H9 (cell line): ENCODE measurements at regions not wholly inside any gene's neighbourhood (a gene's known extent, or its start where the extent isn't known, plus 50 kb on each side); places are given as distances from the start of the nearest gene placed in this dataset.

Experiments used
- DNase-seq: peaks from one replicate; pipeline ENCODE4 v3.0.0-alpha.2; 2017
- H2AFZ ChIP-seq: one replicate; pipeline ENCODE4 v1.6.1; 2013; ENCODE audit warnings: mild to moderate bottlenecking, low read length, control low read depth, moderate library complexity
- H2AK5ac ChIP-seq: 2 replicates; pipeline ENCODE4 v1.6.1; 2013; ENCODE audit warnings: low read length, control low read depth, mixed read lengths; ENCODE audit not compliant: insufficient read length
- H2BK120ac ChIP-seq: one replicate; pipeline ENCODE4 v1.6.1; 2013; ENCODE audit warnings: low read depth, mild to moderate bottlenecking, low read length, control low read depth, inconsistent platforms; ENCODE audit not compliant: poor library complexity, severe bottlenecking
- H2BK12ac ChIP-seq: 2 replicates; pipeline ENCODE4 v1.6.1; 2013; ENCODE audit warnings: low read length, control low read depth, mixed read lengths, low read depth; ENCODE audit not compliant: insufficient read length
- H2BK15ac ChIP-seq: 2 replicates; pipeline ENCODE4 v1.6.1; 2013; ENCODE audit warnings: low read depth, low read length, control low read depth
- H2BK20ac ChIP-seq: one replicate; pipeline ENCODE4 v1.6.1; 2013; ENCODE audit warnings: low read depth, mild to moderate bottlenecking, low read length, control low read depth, inconsistent platforms; ENCODE audit not compliant: poor library complexity, severe bottlenecking
- H2BK5ac ChIP-seq: 2 replicates; pipeline ENCODE4 v1.6.1; 2013; ENCODE audit warnings: low read length, control low read depth, mixed read lengths; ENCODE audit not compliant: insufficient read length
- H3K14ac ChIP-seq: 2 replicates; pipeline ENCODE4 v1.6.1; 2013; ENCODE audit warnings: low read length, control low read depth; ENCODE audit not compliant: insufficient read depth
- H3K18ac ChIP-seq: 2 replicates; pipeline ENCODE4 v1.6.1; 2013; ENCODE audit warnings: low read depth, mild to moderate bottlenecking, mixed read lengths, low read length, control low read depth; ENCODE audit not compliant: insufficient read length
- H3K23ac ChIP-seq: 2 replicates; pipeline ENCODE4 v1.6.1; 2013; ENCODE audit warnings: low read length, control low read depth, mixed read lengths, low read depth; ENCODE audit not compliant: insufficient read length
- H3K23me2 ChIP-seq: 2 replicates; pipeline ENCODE4 v1.6.1; 2013; ENCODE audit warnings: low read depth, mild to moderate bottlenecking, mixed read lengths, low read length, control low read depth; ENCODE audit not compliant: insufficient read length, poor library complexity, severe bottlenecking
- H3K27ac ChIP-seq: 2 replicates; pipeline ENCODE4 v1.5.1; 2013; ENCODE audit warnings: low read length, control low read depth, mixed read lengths, low read depth; ENCODE audit not compliant: insufficient read length
- H3K27me3 ChIP-seq: 2 replicates; pipeline ENCODE4 v1.6.1; 2013; ENCODE audit warnings: low read length, control low read depth, inconsistent platforms; ENCODE audit not compliant: insufficient read depth
- H3K4ac ChIP-seq: 2 replicates; pipeline ENCODE4 v1.6.1; 2013; ENCODE audit warnings: low read depth, mild to moderate bottlenecking, control low read depth, inconsistent platforms, low read length, moderate library complexity
- H3K4me1 ChIP-seq: 2 replicates; pipeline ENCODE4 v1.6.1; 2013; ENCODE audit warnings: low read length, control low read depth, inconsistent platforms; ENCODE audit not compliant: insufficient read depth
- H3K4me2 ChIP-seq: 2 replicates; pipeline ENCODE4 v1.6.1; 2013; ENCODE audit warnings: low read length, control low read depth, mixed read lengths; ENCODE audit not compliant: insufficient read length, insufficient read depth
- H3K56ac ChIP-seq: 2 replicates; pipeline ENCODE4 v1.6.1; 2013; ENCODE audit warnings: low read depth, mild to moderate bottlenecking, mixed read lengths, low read length, control low read depth; ENCODE audit not compliant: insufficient read length
- H3K79me1 ChIP-seq: 2 replicates; pipeline ENCODE4 v1.6.1; 2013; ENCODE audit warnings: low read depth, mild to moderate bottlenecking, moderate library complexity, low read length, control low read depth, inconsistent platforms; ENCODE audit not compliant: insufficient read depth, poor library complexity, severe bottlenecking
- H3K79me2 ChIP-seq: 2 replicates; pipeline ENCODE4 v1.6.1; 2013; ENCODE audit warnings: low read length, control low read depth, inconsistent platforms; ENCODE audit not compliant: insufficient read depth
- H3K9ac ChIP-seq: 2 replicates; pipeline ENCODE4 v1.6.1; 2013; ENCODE audit warnings: low read length, control low read depth, mixed read lengths; ENCODE audit not compliant: insufficient read length; ENCODE audit errors: extremely low read depth
- H3K9me3 ChIP-seq: one replicate; pipeline ENCODE4 v1.6.1; 2013; ENCODE audit warnings: low read depth, low read length, inconsistent platforms; ENCODE audit not compliant: control insufficient read depth
- H3T11ph ChIP-seq: one replicate; pipeline ENCODE4 v1.6.1; 2013; ENCODE audit warnings: mild to moderate bottlenecking, low read length, control low read depth, inconsistent platforms
- H4K20me1 ChIP-seq: one replicate; pipeline ENCODE4 v1.6.1; 2013; ENCODE audit not compliant: control insufficient read depth, insufficient read length, insufficient read depth
- H4K5ac ChIP-seq: 2 replicates; pipeline ENCODE4 v1.6.1; 2013; ENCODE audit warnings: low read depth, mild to moderate bottlenecking, mixed read lengths, low read length, control low read depth; ENCODE audit not compliant: insufficient read length
- H4K8ac ChIP-seq: replicated peaks from 2 replicates; pipeline ENCODE4 v1.6.1; 2013; ENCODE audit warnings: low read length, control low read depth, mixed read lengths, low read depth; ENCODE audit not compliant: insufficient read length
- H4K91ac ChIP-seq: 2 replicates; pipeline ENCODE4 v1.6.1; 2013; ENCODE audit warnings: low read depth, mild to moderate bottlenecking, moderate library complexity, mixed read lengths, low read length, control low read depth; ENCODE audit not compliant: insufficient read length
- H3K27ac Mint-ChIP-seq, 3 experiments: 2 replicates in 2 of 3; 3 replicates in 1 of 3; pipeline ENCODE4 v1.8.0; 2020 to 2021; ENCODE audit warnings: mixed read lengths in 3 of 3, mild to moderate bottlenecking in 1 of 3, moderate library complexity in 1 of 3
- H3K27me3 Mint-ChIP-seq: 2 replicates; pipeline ENCODE4 v1.8.0; 2021; ENCODE audit warnings: low read depth, mild to moderate bottlenecking, moderate library complexity, mixed read lengths
- H3K36me3 Mint-ChIP-seq, 3 experiments: 2 replicates in 2 of 3; 3 replicates in 1 of 3; pipeline ENCODE4 v1.8.0; 2020 to 2021; ENCODE audit warnings: low read depth in 3 of 3, mixed read lengths in 3 of 3; ENCODE audit not compliant: insufficient read depth in 1 of 3
- H3K4me1 Mint-ChIP-seq, 2 experiments: 2 replicates each; pipeline ENCODE4 v1.8.0; 2020; ENCODE audit warnings: mixed read lengths in 2 of 2
- H3K4me3 Mint-ChIP-seq, 2 experiments: 2 replicates in 1 of 2; 3 replicates in 1 of 2; pipeline ENCODE4 v1.8.0; 2020 to 2021; ENCODE audit warnings: mild to moderate bottlenecking in 2 of 2, mixed read lengths in 2 of 2, moderate library complexity in 1 of 2
- H3K9me3 Mint-ChIP-seq, 2 experiments: 2 replicates in 1 of 2; 3 replicates in 1 of 2; pipeline ENCODE4 v1.8.0; 2020; ENCODE audit warnings: mild to moderate bottlenecking in 2 of 2, mixed read lengths in 2 of 2, moderate library complexity in 1 of 2
- WGBS: extraction: QIAGEN DNeasy Blood & Tissue Kit; methylation state at CpG from one replicate; pipeline ENCODE4 v1.1.7; 2013; ENCODE audit warnings: missing lambda C conversion rate, low lambda C conversion rate, mixed read lengths; ENCODE audit not compliant: insufficient read length; ENCODE audit errors: extremely low coverage; 5-methylcytosine and 5-hydroxymethylcytosine counted together
- TF ChIP-seq, protein P1 (sequence below): fragments of 200-600 bp; sonication (generic); conservative IDR thresholded peaks from 3 replicates; pipeline ENCODE4 v1.8.0; 2021; ENCODE audit warnings: antibody characterized with exemption, mild to moderate bottlenecking

DNA sequence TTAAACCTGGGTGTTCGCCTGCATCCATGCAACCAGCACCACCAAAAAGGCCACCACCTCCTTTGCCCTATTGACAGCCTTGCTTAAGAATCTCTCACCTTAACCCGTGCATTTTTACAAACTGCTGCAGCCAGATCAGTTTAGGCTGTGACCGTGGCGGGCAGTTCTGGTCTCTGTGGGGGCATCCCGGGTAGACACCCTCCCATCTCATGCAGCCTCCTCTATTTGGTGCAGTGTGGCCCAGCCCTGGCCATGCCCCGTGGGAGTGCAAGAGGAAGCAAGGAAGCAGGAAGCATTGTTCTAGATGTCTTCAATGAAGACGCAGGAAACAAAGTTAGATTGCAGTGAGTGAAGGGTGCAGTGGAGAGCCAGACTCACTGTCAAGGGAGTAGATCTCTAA, 108.8 kb upstream of the MVB12B start:
- Histone ChIP-seq H3T11ph (no peak overlapping the region), H2BK15ac (no peak overlapping the region), H3K18ac (no peak overlapping the region), H3K4ac (no peak overlapping the region), H2AK5ac (no peak overlapping the region), H3K56ac (no peak overlapping the region), H4K8ac (no peak overlapping the region), H3K14ac (no peak overlapping the region), H3K4me2 (no peak overlapping the region), H3K27me3 (no peaks in the 10 kb centered on the region), H3K9me3 (no peaks in the 10 kb centered on the region), H3K4me1 (no peaks in the 10 kb centered on the region), H2BK12ac (no peak overlapping the region), H2BK5ac (no peak overlapping the region), H4K20me1 (no peaks in the 10 kb centered on the region), H3K23ac (no peak overlapping the region), H4K5ac (no peak overlapping the region), H3K27ac (no peak overlapping the region), H4K91ac (no peak overlapping the region), H3K9ac (no peak overlapping the region), H2BK20ac (no peak overlapping the region), H3K79me1 (no peaks in the 10 kb centered on the region), H2AFZ (no peak overlapping the region), H3K79me2 (no peaks in the 10 kb centered on the region), H3K23me2 (no peaks in the 10 kb centered on the region), H2BK120ac (no peak overlapping the region)
- DNase-seq, result peak; percentile 20
- Mint-ChIP-seq H3K27ac (peak overlapping the region in 1 of 3 experiments; percentile 27; a peak in 1 of 7 replicates), H3K9me3 (peaks cover 8 to 18% of the 10 kb centered on the region in 2 experiments; a peak in 3 of 5 replicates), H3K4me1 (peaks cover 4 to 5% of the 10 kb centered on the region in 2 experiments), H3K4me3 (no peak overlapping the region; a peak in 1 of 5 replicates), H3K36me3 (peaks cover 2 to 15% (median 3%) of the 10 kb centered on the region in 3 experiments; a peak in 3 of 7 replicates), H3K27me3 (peaks cover 9% of the 10 kb centered on the region)
- TF ChIP-seq, protein P1, sequence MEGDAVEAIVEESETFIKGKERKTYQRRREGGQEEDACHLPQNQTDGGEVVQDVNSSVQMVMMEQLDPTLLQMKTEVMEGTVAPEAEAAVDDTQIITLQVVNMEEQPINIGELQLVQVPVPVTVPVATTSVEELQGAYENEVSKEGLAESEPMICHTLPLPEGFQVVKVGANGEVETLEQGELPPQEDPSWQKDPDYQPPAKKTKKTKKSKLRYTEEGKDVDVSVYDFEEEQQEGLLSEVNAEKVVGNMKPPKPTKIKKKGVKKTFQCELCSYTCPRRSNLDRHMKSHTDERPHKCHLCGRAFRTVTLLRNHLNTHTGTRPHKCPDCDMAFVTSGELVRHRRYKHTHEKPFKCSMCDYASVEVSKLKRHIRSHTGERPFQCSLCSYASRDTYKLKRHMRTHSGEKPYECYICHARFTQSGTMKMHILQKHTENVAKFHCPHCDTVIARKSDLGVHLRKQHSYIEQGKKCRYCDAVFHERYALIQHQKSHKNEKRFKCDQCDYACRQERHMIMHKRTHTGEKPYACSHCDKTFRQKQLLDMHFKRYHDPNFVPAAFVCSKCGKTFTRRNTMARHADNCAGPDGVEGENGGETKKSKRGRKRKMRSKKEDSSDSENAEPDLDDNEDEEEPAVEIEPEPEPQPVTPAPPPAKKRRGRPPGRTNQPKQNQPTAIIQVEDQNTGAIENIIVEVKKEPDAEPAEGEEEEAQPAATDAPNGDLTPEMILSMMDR, result no peak
- no CpG with 5 or more reads among the region's 7 CpGs for WGBS
